ENCODE measurements at regions not wholly inside any gene's neighbourhood (a gene's known extent, or its start where the extent isn't known, plus 50 kb on each side); places are given as distances from the start of the nearest gene placed in this dataset.

GRCh38 chr18:76042511-76042910 is 452.5 kb downstream of the ZNF516 start:
- intact Hi-C loops (cut with micrococcal nuclease), result no loop called here
- H3K4me1 Mint-ChIP-seq, result no peaks in the 10 kb centered on the region
- Histone ChIP-seq H3K4me1 (ENCODE audit: control insufficient read depth in 1 of 2, insufficient read depth in 2 of 2, low read length in 2 of 2) (no peaks in the 10 kb centered on the region), H3K9ac (ENCODE audit: insufficient read depth, low read length, poor library complexity, severe bottlenecking) (no peak overlapping the region), H3K36me3 (replicated peaks in 1 of 2; ENCODE audit: control insufficient read depth in 1 of 2, insufficient read depth in 2 of 2, low read length in 2 of 2) (no peaks in the 10 kb centered on the region), H3K4me3 (replicated peaks in 1 of 3; ENCODE audit: low read depth in 2 of 3, low read length in 3 of 3) (no peak overlapping the region), H2AFZ (ENCODE audit: insufficient read depth, low read depth, low read length, poor library complexity, severe bottlenecking) (no peak overlapping the region), H3K27me3 (ENCODE audit: control insufficient read depth in 2 of 2, insufficient read depth in 2 of 2, low read length in 2 of 2) (no peaks in the 10 kb centered on the region), H3K4me2 (replicated peaks; ENCODE audit: extremely low read depth, low read length, poor library complexity, severe bottlenecking) (no peak overlapping the region), H3K9me3 (replicated peaks in 1 of 2; ENCODE audit: control insufficient read depth in 1 of 2, insufficient read depth in 1 of 2, low read length in 2 of 2) (no peaks in the 10 kb centered on the region), H3K79me2 (ENCODE audit: insufficient read depth, low read length) (no peaks in the 10 kb centered on the region), H4K20me1 (ENCODE audit: insufficient read depth, low read length) (no peaks in the 10 kb centered on the region), H3K27ac (ENCODE audit: low read depth in 1 of 2, low read length in 2 of 2) (no peak overlapping the region)
- no peaks in the 10 kb centered on the region for H3K36me3 Mint-ChIP-seq
- WGBS (ENCODE audit: insufficient coverage), result no CpG with 5 or more reads among the region's 1 CpG
- no peak overlapping the region for H3K4me3 Mint-ChIP-seq
- H3K27me3 Mint-ChIP-seq (ENCODE audit: low read depth in 3 of 3), result peaks cover 0 to 2% (median 0%) of the 10 kb centered on the region in 3 donors
- H3K27ac Mint-ChIP-seq, result no peak overlapping the region
- TF ChIP-seq CTCF (IDR thresholded peaks at IDR 0.05), result no peak
- no peak for DNase-seq
- peaks cover 0 to 3% (median 0%) of the 10 kb centered on the region in 7 donors for H3K9me3 Mint-ChIP-seq

- no peak for TF ChIP-seq CTCF (IDR thresholded peaks at IDR 0.05)
- Histone ChIP-seq H3K36me3 (replicated peaks in 1 of 2; ENCODE audit: control insufficient read depth in 1 of 2, insufficient read depth in 2 of 2, low read length in 2 of 2) (no peaks in the 10 kb centered on the region), H3K27ac (ENCODE audit: low read depth in 1 of 2, low read length in 2 of 2) (no peak overlapping the region), H4K20me1 (ENCODE audit: insufficient read depth, low read length) (no peaks in the 10 kb centered on the region), H3K4me1 (ENCODE audit: control insufficient read depth in 1 of 2, insufficient read depth in 2 of 2, low read length in 2 of 2) (no peaks in the 10 kb centered on the region), H3K9me3 (replicated peaks in 1 of 2; ENCODE audit: control insufficient read depth in 1 of 2, insufficient read depth in 1 of 2, low read length in 2 of 2) (peaks cover 0 to 6% of the 10 kb centered on the region in 2 donors), H3K27me3 (ENCODE audit: control insufficient read depth in 2 of 2, insufficient read depth in 2 of 2, low read length in 2 of 2) (no peaks in the 10 kb centered on the region), H3K4me2 (replicated peaks; ENCODE audit: extremely low read depth, low read length, poor library complexity, severe bottlenecking) (no peak overlapping the region), H3K79me2 (ENCODE audit: insufficient read depth, low read length) (no peaks in the 10 kb centered on the region), H3K9ac (ENCODE audit: insufficient read depth, low read length, poor library complexity, severe bottlenecking) (no peak overlapping the region), H2AFZ (ENCODE audit: insufficient read depth, low read depth, low read length, poor library complexity, severe bottlenecking) (no peak overlapping the region), H3K4me3 (replicated peaks in 1 of 3; ENCODE audit: low read depth in 2 of 3, low read length in 3 of 3) (no peak overlapping the region)
- H3K4me1 Mint-ChIP-seq, result no peaks in the 10 kb centered on the region
- H3K27me3 Mint-ChIP-seq (ENCODE audit: low read depth in 3 of 3), result no peaks in the 10 kb centered on the region
- no peaks in the 10 kb centered on the region for H3K36me3 Mint-ChIP-seq
- DNase-seq, result no peak
- intact Hi-C loops (cut with micrococcal nuclease), result no loop called here
- no peak overlapping the region for H3K4me3 Mint-ChIP-seq
- H3K9me3 Mint-ChIP-seq, result peaks cover 2 to 16% (median 5%) of the 10 kb centered on the region in 7 donors
- no CpG with 5 or more reads among the region's 3 CpGs for whole genome bisulfite sequencing (ENCODE audit: insufficient coverage)
- no peak overlapping the region for H3K27ac Mint-ChIP-seq
Measured at GRCh38 chr18:76018210-76018609, 476.8 kb downstream of the ZNF516 start.
